ENCODE measurements at regions not wholly inside any gene's neighbourhood (a gene's known extent, or its start where the extent isn't known, plus 50 kb on each side); places are given as distances from the start of the nearest gene placed in this dataset.
"Not testable (repeated sequence)": the region's sequence is repeated elsewhere in the genome, so short reads cannot be mapped to it uniquely, and the experiment has no call there.

- DNase-seq = no peak
Measured at GRCh38 chr3:189375532-189375931, 203.8 kb downstream of the TPRG1 start.

DNA sequence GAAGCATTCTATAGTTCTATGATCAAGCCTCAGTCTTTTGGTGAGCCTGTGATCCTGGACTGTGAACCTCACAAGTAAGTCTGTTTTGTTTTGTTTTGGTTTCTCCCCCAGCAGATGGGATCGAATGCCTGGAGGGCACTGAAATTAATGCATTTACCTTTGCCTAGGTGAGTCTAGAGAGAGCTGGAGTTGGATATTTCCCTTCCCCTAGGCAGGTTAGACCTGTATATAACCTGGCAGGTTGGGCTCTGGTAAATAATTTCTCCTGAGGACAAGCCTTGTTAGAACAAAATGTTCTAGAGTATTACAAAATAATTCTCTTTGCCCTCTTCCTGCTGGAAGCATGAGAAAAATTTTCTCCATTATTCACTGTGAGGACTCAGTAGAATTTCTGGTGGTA lies 211.9 kb downstream of the TPRG1 start:
- DNase-seq = no peak

DNA sequence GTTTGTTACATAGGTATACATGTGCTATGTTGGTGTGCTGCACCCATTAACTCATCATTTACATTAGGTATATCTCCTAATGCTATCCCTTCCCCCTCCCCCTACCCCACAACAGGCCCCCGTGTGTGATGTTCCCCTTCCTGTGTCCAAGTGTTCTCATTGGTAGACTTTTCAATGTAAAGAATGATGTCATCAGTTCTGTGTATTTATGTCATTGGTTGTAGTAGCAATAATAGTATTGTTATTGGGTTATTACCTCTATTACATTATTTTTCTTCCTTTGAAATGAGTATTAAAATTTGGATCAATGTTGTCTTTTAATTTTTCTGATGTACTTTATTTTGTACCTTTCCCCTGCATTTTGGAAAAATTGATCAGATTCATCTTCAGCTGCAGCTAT lies 214.1 kb downstream of the TPRG1 start:
- not testable (repeated sequence) for DNase-seq

GRCh38 chr3:189386739-189387138 lies 215.0 kb downstream of the TPRG1 start:
- no peak for DNase-seq

- no peak for DNase-seq
Measured at GRCh38 chr3:189389346-189389745, 217.6 kb downstream of the TPRG1 start.

DNA sequence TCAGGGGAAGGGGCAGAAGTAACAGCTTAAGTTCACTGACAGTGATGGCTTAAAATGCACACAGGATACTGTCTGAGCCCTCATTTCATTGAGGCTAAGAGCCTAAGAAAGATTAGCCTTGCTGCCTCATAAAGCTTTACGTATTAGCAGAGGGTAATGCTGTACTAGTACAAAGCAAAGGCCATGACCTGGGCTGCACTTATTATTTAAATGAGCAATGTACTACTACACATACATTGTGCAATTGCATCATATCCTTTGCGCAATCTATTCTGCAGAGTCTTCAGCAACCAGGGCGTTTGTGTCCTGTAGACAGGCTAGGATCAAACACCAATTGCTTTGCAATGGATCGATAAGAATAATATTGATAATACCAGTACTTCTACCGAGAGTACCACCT lies 221.8 kb downstream of the TPRG1 start:
- no peak for DNase-seq

GRCh38 chr3:189394599-189395121 lies 222.9 kb downstream of the TPRG1 start:
- peak; percentile 11 for DNase-seq

DNA sequence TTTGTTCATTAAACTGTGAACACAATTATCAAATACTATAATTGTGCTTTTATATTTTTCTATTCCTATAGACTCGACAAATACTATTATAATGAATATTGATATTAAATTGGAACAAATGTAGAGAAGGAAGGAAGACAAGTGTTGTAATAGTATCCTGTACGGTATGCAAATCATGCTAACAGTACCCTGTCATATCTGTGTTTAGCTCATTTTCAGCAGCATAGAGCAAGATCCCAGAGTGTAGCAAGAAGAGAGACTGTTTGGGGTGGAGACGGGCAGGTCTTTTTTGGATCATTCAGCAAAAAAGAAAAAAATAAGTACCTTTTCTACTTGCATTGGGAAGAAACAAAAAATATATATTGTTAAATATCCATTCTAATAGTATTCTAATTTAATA lies 224.1 kb downstream of the TPRG1 start:
- no peak for DNase-seq

- DNase-seq = no peak
Measured at GRCh38 chr3:189398656-189399055, 226.9 kb downstream of the TPRG1 start.

- no peak for DNase-seq
Measured at GRCh38 chr3:189401196-189401595, 229.4 kb downstream of the TPRG1 start.

DNA sequence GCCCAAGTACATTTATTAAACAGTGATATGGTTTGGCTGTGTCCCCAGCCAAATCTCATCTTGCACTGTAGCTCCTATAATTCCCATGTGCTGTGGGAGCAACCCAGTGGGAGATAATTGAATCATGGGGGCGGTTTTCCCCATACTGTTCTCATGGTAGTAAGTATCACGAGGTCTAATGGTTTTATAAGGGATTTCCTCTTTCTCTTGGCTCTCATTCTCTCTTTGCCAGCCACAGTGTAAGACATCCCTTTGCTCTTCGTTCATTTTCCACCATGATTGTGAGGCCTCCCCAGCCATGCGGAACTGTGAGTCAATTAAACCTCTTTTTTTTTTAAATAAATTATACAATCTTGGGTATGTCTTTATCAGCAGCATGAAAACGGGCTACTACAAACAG lies 228.0 kb upstream of the TP63 start:
- DNase-seq = no peak

GRCh38 chr3:189404024-189404423 lies 227.2 kb upstream of the TP63 start:
- DNase-seq = no peak

DNA sequence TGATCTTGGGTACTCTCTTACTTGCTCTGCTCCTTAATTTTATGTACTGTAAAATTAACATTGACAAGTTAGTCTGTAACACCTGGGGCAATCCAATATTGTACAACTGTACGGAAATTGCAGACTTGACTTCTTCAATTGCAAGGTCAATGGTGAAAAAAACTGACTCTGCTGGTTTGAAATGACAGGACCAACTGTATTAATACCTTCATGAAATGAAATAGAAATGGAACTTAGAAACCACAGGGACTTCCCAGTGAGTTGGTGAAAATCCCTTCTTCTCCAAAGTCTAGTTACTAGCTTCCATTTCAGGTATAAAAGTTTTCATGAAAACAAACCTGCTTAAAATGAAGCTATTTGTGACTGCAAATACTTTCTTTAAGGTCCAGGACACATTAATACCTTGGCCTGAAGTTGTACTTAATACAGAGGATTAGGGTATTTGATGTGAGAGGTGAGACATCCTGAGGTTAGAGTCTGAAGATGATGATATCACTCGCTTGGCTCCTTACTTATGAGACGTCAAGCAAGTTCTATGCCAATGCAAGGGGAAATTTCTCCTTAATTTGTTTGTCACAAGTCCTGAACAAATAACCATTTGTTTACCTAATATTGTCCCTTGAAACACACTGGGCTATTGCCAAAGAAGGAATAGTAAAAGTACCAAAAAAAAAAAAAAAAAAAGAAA lies 226.2 kb upstream of the TP63 start:
- no peak for DNase-seq

GRCh38 chr3:189406148-189406547 lies 225.0 kb upstream of the TP63 start:
- DNase-seq = no peak

GRCh38 chr3:189410522-189410921 lies 220.7 kb upstream of the TP63 start:
- DNase-seq = no peak

DNA sequence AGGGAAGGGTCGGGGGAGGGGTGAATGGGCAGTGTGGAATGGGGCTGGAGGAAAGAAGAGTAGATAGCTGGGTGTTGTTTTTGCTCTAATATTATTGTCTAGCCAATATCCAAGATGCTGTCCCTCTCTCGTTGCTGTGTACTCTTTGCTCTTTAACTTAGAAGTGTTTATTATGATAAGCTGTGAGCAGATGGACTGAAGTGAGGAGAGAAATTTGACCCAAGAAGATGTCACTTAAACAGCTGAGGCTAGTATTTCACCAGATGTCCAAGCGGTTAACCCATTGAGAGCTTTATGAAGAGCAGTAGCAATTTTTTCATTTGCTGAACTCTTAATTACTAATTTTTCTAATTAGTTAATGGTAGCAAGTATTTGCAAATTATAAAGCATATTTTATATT lies 212.2 kb upstream of the TP63 start:
- DNase-seq = no peak

DNA sequence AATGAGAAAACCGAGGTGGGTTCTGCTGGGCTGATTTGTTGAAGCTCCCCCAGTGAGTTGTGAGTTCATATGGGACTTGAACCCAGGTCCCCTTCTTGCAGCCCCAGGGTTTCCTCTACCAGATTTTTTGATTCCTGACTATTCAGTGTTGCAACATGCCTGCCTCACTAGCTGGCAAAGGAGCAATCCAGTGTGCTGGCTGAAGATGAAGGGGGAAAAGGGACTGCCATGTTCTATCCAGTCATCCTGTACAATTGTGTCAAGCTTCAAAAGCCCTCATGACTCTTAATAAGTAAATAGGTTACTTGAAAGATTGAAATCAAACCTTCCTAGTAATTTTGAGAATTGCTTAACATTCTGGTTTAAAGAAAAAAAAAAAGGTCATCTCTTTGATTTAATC lies 211.5 kb upstream of the TP63 start:
- no peak for DNase-seq

DNA sequence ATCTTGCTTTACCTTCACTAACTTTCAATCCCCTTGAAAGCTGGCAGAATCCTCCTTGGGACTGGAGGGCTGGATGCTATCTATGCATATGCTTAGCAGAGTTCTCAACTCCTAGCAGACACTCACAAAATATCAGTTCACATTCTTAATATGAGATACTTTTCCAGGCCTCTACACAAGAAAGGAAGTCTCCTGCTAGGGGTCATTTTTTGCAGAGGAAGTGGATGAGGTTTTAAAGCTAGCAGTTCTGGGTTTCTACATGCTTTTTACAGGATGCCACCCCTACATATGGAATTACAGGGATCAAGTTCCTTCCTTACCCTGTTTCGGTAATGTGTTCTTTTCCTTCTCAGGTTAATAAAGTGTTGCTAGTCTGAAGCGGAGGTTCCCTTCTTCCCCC lies 206.3 kb upstream of the TP63 start:
- DNase-seq = no peak

DNA sequence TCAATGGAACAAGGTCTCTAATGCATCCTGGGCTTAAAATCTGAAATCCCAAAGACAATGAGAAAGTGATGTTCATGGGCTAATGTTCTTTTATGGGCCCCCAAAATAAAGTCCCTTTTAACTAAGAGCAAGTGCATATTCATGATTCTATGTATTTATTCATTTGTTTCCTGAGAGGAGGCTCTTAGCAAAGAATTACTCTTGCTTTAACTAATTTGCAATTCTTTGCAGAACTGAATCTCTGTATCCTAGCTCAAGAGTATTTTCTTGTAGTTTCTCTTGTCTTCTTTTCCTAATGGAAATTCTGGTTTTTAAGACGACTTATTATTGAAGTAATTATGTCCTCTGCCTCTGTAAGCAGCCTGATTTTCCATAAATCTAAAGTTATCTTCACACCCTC lies 202.2 kb upstream of the TP63 start:
- DNase-seq = no peak

GRCh38 chr3:189430166-189430565 lies 201.0 kb upstream of the TP63 start:
- DNase-seq = no peak

DNA sequence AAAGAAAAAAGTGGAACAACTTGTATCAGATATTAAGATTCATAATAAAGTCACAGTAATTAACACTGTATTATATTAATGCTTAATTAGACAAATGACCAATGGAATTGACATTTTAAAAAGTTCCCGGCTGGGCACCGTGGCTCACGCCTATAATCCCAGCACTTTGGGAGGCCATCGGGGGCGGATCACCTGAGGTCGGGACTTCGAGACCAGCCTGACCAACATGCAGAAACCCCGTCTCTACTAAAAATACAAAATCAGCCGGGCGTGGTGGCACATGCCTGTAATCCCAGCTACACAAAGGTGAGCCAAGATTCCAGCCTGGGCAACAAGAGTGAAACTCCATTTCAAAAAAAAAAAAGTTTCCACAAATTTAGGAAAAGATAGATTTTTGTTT lies 188.9 kb upstream of the TP63 start:
- not testable (repeated sequence) for DNase-seq

DNA sequence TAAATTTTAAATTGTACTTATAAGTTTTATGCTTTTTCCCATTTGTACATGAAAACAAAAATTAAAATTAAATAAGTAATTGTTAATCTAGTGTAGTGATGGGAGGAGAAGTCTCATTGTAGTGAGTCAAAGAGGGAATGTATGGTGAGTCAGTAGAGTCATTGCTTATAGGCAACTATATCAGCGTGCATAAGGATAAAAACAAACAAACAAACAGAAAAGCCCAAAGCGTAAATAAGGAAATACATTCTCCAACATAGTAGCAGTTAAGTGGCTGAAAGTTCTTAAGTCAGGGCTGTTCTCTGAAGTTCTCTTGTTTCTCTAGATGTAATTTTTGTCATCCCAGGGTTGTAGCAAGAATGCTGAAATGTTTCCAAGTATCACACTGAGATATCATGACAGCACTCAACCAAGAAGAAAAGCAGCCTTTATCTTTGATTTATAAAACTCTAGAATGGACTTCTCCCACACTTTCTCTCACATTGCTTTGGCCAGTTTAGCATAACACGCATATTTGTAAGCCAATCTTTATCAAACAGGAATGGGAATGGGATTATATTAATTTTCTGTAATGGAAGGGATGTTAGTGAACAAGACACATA lies 184.1 kb upstream of the TP63 start:
- DNase-seq = no peak

GRCh38 chr3:189449084-189449483 lies 182.1 kb upstream of the TP63 start:
- peak; percentile 93 for DNase-seq

DNA sequence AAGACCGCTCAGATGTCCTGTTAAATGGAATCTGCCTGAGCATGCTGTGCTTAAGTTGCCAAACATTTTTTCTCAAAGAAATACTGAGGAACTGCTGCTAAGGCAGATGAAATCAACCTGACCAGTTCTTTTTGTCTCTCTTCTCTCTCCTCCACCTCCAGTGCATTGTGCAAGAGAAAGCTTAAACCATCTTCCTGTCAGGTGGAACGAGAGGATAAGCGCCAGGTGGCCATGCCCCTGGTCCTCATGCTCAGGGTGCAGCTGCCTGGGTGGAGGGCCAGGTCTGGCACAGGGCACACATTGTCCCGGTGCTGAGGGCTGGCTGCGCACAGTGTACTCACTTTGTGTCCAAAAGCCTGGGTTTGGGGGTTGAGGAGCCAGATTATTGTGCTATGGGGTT lies 176.2 kb upstream of the TP63 start:
- no peak for DNase-seq
